GM13977 (cell line): ENCODE measurements at regions not wholly inside any gene's neighbourhood (a gene's known extent, or its start where the extent isn't known, plus 50 kb on each side); places are given as distances from the start of the nearest gene placed in this dataset.

ENCODE experiments used
- DNase-seq: peaks from one replicate; pipeline ENCODE4 v3.0.0; 2012; ENCODE audit warnings: low spot score
- CTCF ChIP-seq: IDR thresholded peaks from 2 replicates; pipeline ENCODE4 v1.5.1; 2012; ENCODE audit warnings: mild to moderate bottlenecking, control low read depth; ENCODE audit not compliant: insufficient read depth; ENCODE audit errors: extremely low read depth, missing control alignments
- in situ Hi-C: fragments of 300-500 bp; cut with MboI; formaldehyde crosslinking; loops from one replicate; pipeline ENCODE4 v1.12.0; 2022; ENCODE audit warnings: low sequenced_read_pairs, low pct_unique_long_range_greater_than_20kb, mixed read lengths, inconsistent platforms; ENCODE audit not compliant: unreplicated experiment

- DNase-seq, result no peak
- in situ Hi-C loops, result no loop called here
- no peak for TF ChIP-seq CTCF
Measured at GRCh38 chr2:175478096-175478768, 296.7 kb upstream of the ATP5MC3 start.

DNA sequence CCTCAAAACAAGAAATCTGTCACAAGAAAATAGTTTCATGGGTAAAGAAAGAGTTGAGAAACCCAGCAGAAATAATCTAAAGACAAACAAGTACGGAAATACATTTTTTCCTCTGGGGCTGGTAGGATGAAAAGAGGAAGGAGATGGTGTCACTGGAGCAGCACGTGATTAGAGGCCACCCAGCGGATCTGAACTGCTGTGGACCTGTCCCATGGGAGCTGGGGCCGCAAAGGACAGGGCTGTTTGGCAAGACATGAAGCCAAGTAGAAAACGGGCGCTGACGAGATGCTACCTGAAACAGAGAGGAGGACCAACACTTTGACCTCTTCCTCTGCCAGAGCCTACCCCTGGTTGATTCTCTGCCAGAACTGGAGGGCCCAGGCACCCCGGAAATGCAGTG, 295.4 kb upstream of the ATP5MC3 start:
- DNase-seq, result no peak
- in situ Hi-C loops, result no loop called here

GRCh38 chr2:175476374-175476773, 294.9 kb upstream of the ATP5MC3 start:
- in situ Hi-C loops, result no loop called here
- TF ChIP-seq CTCF, result no peak
- DNase-seq, result no peak

More for the DNA sequence above, 295.4 kb upstream of the ATP5MC3 start:
- no peak for TF ChIP-seq CTCF

- no peak for TF ChIP-seq CTCF
- DNase-seq, result no peak
- in situ Hi-C loops, result no loop called here
Measured at GRCh38 chr2:175475130-175475529, 293.6 kb upstream of the ATP5MC3 start.

GRCh38 chr2:175468431-175469098, 287.1 kb upstream of the ATP5MC3 start:
- TF ChIP-seq CTCF, result no peak
- no peak for DNase-seq
- in situ Hi-C loops, result no loop called here

- no peak for TF ChIP-seq CTCF
- no peak for DNase-seq
- in situ Hi-C loops, result no loop called here
Measured at GRCh38 chr2:175465101-175465500, 283.6 kb upstream of the ATP5MC3 start.
